BJ (cell line): ENCODE measurements at regions not wholly inside any gene's neighbourhood (a gene's known extent, or its start where the extent isn't known, plus 50 kb on each side); places are given as distances from the start of the nearest gene placed in this dataset.

Experiments
- CTCF ChIA-PET: fragments of 350-600 bp; formaldehyde crosslinking; extraction: SDS; loops from one replicate; lab custom pipeline; 2021; ENCODE audit warnings: antibody characterized with exemption, inconsistent platforms; lab: Yijun Ruan, JAX
- POLR2A ChIA-PET: fragments of 300-600 bp; sonication (Branson Sonifier 250); formaldehyde crosslinking; extraction: SDS; loops from one replicate; lab custom pipeline; 2021; ENCODE audit warnings: antibody characterized with exemption; lab: Charles Lee
- DNase-seq: peaks from one replicate; pipeline ENCODE4 v3.0.0-alpha.2; 2011; ENCODE audit warnings: low read depth
- H3K27me3 ChIP-seq: 2 replicates; pipeline ENCODE4 v1.6.0; 2011; ENCODE audit warnings: low read length; ENCODE audit not compliant: control insufficient read depth, insufficient read depth
- H3K36me3 ChIP-seq: 2 replicates; pipeline ENCODE4 v1.5.1; 2011; ENCODE audit warnings: low read length; ENCODE audit not compliant: control insufficient read depth, insufficient read depth
- H3K4me3 ChIP-seq: 2 replicates; pipeline ENCODE4 v1.5.1; 2011; ENCODE audit warnings: low read depth, mild to moderate bottlenecking, control low read depth, low read length
- CTCF ChIP-seq: IDR thresholded peaks from 2 replicates; pipeline ENCODE4 v1.5.1; 2011; ENCODE audit warnings: low read depth, mild to moderate bottlenecking, control low read depth, inconsistent platforms, low read length, moderate library complexity; ENCODE audit not compliant: insufficient read depth

GRCh38 chr2:39875182-39875913 is 96.3 kb upstream of the THUMPD2 start:
- Histone ChIP-seq H3K4me3 (no peak overlapping the region), H3K27me3 (no peaks in the 10 kb centered on the region), H3K36me3 (no peaks in the 10 kb centered on the region)
- DNase-seq: no peak
- ChIA-PET CTCF (interaction anchor here (0.6 to 1.0 kb wide), 4 partner anchors 9 to 885 kb away, joined by 3 to 5 read pairs (median 3); no protein-coding TSS in a partner anchor), POLR2A (interaction anchor here (0.6 to 0.8 kb wide), 2 partner anchors 98 to 1726 kb away, joined by 3 to 4 read pairs; no protein-coding TSS in a partner anchor)
- no peak for TF ChIP-seq CTCF

- no peaks in the 10 kb centered on the region for H3K36me3 ChIP-seq
- H3K27me3 ChIP-seq: no peaks in the 10 kb centered on the region
- no peak for TF ChIP-seq CTCF
- POLR2A ChIA-PET: no interaction called here
- no peak overlapping the region for H3K4me3 ChIP-seq
- CTCF ChIA-PET: no interaction called here
- no peak for DNase-seq
Measured at GRCh38 chr2:39874236-39874635, 95.2 kb upstream of the THUMPD2 start.

- no peak overlapping the region for H3K4me3 ChIP-seq
- CTCF ChIA-PET: no interaction called here
- H3K27me3 ChIP-seq: no peaks in the 10 kb centered on the region
- POLR2A ChIA-PET: no interaction called here
- H3K36me3 ChIP-seq: no peaks in the 10 kb centered on the region
- TF ChIP-seq CTCF: no peak
- no peak for DNase-seq
Measured at GRCh38 chr2:39873586-39873985, 94.5 kb upstream of the THUMPD2 start.

- H3K27me3 ChIP-seq: no peaks in the 10 kb centered on the region
- ChIA-PET CTCF (no interaction called here), POLR2A (no interaction called here)
- H3K4me3 ChIP-seq: no peak overlapping the region
- no peak for TF ChIP-seq CTCF
- DNase-seq: no peak
- no peaks in the 10 kb centered on the region for H3K36me3 ChIP-seq
Measured at GRCh38 chr2:39872748-39873147, 93.7 kb upstream of the THUMPD2 start.

GRCh38 chr2:39871291-39871761 is 92.3 kb upstream of the THUMPD2 start:
- TF ChIP-seq CTCF: no peak
- Histone ChIP-seq H3K4me3 (no peak overlapping the region), H3K27me3 (no peaks in the 10 kb centered on the region), H3K36me3 (no peaks in the 10 kb centered on the region)
- DNase-seq: peak; percentile 90
- CTCF ChIA-PET: interaction anchor here (0.7 kb wide), 1 partner anchor 9 kb away, joined by 3 read pairs; no protein-coding TSS in a partner anchor
- POLR2A ChIA-PET: interaction anchor here (0.6 kb wide), 1 partner anchor 136 kb away, joined by 3 read pairs; no protein-coding TSS in a partner anchor
